SK-N-SH (cell line): ENCODE measurements at regions not wholly inside any gene's neighbourhood (a gene's known extent, or its start where the extent isn't known, plus 50 kb on each side); places are given as distances from the start of the nearest gene placed in this dataset.
A peak's percentile ranks its signal among the peaks of the same experiment; 100 is the strongest.

Experiments
- CTCF ChIA-PET: fragments of 300-600, 350-600 bp; formaldehyde crosslinking; extraction: SDS; loops from one replicate; lab custom pipeline; 2021; lab: Yijun Ruan, JAX
- POLR2A ChIA-PET: fragments of 350-600 bp; sonication (Branson Sonifier 250); formaldehyde crosslinking; extraction: SDS; loops from one replicate; lab custom pipeline; 2020; ENCODE audit warnings: antibody characterized with exemption, inconsistent platforms; lab: Yijun Ruan, JAX
- DNase-seq: peaks from one replicate; pipeline ENCODE4 v3.0.0; 2012
- H2AFZ ChIP-seq: fragments of 200-600 bp; sonication (generic); 2 replicates; pipeline ENCODE4 v1.8.1; 2016; ENCODE audit warnings: antibody characterized with exemption, mild to moderate bottlenecking, low read depth
- H3F3A ChIP-seq: fragments of 200-600 bp; sonication (generic); replicated peaks from 2 replicates; pipeline ENCODE3; 2016; ENCODE audit warnings: antibody characterized with exemption, mild to moderate bottlenecking; ENCODE audit not compliant: insufficient read depth
- H3K27ac ChIP-seq, 2 experiments: fragments of 200-500 bp in 1 of 2; fragments of 200-600 bp in 1 of 2; sonication (Bioruptor generic) in 1 of 2; sonication (generic), shearing (Covaris generic) in 1 of 2; 2 replicates each; pipeline versions ENCODE4 v1.5.1 to v1.6.1; 2014 to 2016; ENCODE audit warnings: low read depth in 2 of 2, inconsistent platforms in 1 of 2, low read length in 1 of 2, mild to moderate bottlenecking in 1 of 2, mixed read lengths in 1 of 2
- H3K27me3 ChIP-seq: fragments of 200-600 bp; sonication (generic), shearing (Covaris generic); 2 replicates; pipeline ENCODE4 v1.6.1; 2016; ENCODE audit warnings: mixed run types; ENCODE audit not compliant: insufficient read depth
- H3K36me3 ChIP-seq, 2 experiments: fragments of 200-500 bp in 1 of 2; fragments of 200-600 bp in 1 of 2; sonication (Bioruptor generic) in 1 of 2; sonication (generic) in 1 of 2; replicated peaks in 1 of 2; 2 replicates each; pipeline versions ENCODE3 to v1.5.1; 2014 to 2016; ENCODE audit warnings: low read length in 1 of 2, mild to moderate bottlenecking in 1 of 2; ENCODE audit not compliant: insufficient read depth in 2 of 2, control insufficient read depth in 1 of 2
- H3K4me1 ChIP-seq, 2 experiments: fragments of 200-500 bp in 1 of 2; fragments of 200-600 bp in 1 of 2; sonication (Bioruptor generic) in 1 of 2; sonication (generic), shearing (Covaris generic) in 1 of 2; 2 replicates each; pipeline versions ENCODE4 v1.5.1 to v1.6.1; 2014 to 2016; ENCODE audit warnings: low read depth in 1 of 2, low read length in 1 of 2, mixed run types in 1 of 2; ENCODE audit not compliant: insufficient read depth in 2 of 2, control insufficient read depth in 1 of 2
- H3K4me2 ChIP-seq: fragments of 200-600 bp; sonication (generic), shearing (Covaris generic); 2 replicates; pipeline ENCODE4 v1.6.1; 2017; ENCODE audit warnings: mixed run types
- H3K4me3 ChIP-seq, 2 experiments: fragments of 200-500 bp in 1 of 2; fragments of 200-600 bp in 1 of 2; sonication (Bioruptor generic) in 1 of 2; sonication (generic), shearing (Covaris generic) in 1 of 2; 2 replicates each; pipeline versions ENCODE4 v1.5.1 to v1.8.1; 2014 to 2016; ENCODE audit warnings: low read depth in 2 of 2, inconsistent platforms in 1 of 2, low read length in 1 of 2, mild to moderate bottlenecking in 1 of 2, mixed read lengths in 1 of 2, moderate library complexity in 1 of 2
- H3K79me2 ChIP-seq: fragments of 200-600 bp; sonication (generic); 2 replicates; pipeline ENCODE4 v1.8.1; 2017; ENCODE audit warnings: mild to moderate bottlenecking; ENCODE audit not compliant: insufficient read depth
- H3K9ac ChIP-seq: fragments of 200-600 bp; sonication (generic); 2 replicates; pipeline ENCODE4 v1.6.1; 2017; ENCODE audit warnings: mixed run types
- H3K9me2 ChIP-seq: fragments of 200-600 bp; sonication (generic); 2 replicates; pipeline ENCODE4 v1.6.1; 2017; ENCODE audit warnings: mixed run types
- H3K9me3 ChIP-seq: fragments of 200-600 bp; sonication (generic); 2 replicates; pipeline ENCODE4 v1.6.1; 2017; ENCODE audit warnings: mixed run types, mild to moderate bottlenecking, moderate library complexity
- H4K20me1 ChIP-seq: fragments of 200-600 bp; sonication (generic); 2 replicates; pipeline ENCODE4 v1.6.1; 2017; ENCODE audit warnings: mild to moderate bottlenecking, mixed run types; ENCODE audit not compliant: insufficient read depth
- CTCF ChIP-seq: fragments of 200-600 bp; sonication (generic); IDR thresholded peaks from 2 replicates; pipeline ENCODE4 v1.6.1; 2017; ENCODE audit warnings: antibody characterized with exemption, mild to moderate bottlenecking, moderate library complexity
- EZH2phosphoT487 ChIP-seq: fragments of 200-600 bp; sonication (generic); IDR thresholded peaks from 2 replicates; pipeline ENCODE4 v1.6.1; 2017; ENCODE audit warnings: low read depth, mixed run types, mild to moderate bottlenecking, antibody characterized with exemption, moderate library complexity, borderline replicate concordance
- GATA2 ChIP-seq: sonication (generic); formaldehyde crosslinking; IDR thresholded peaks from 2 replicates; pipeline ENCODE4 v1.5.0; 2020; ENCODE audit warnings: mild to moderate bottlenecking, missing genetic modification reagents
- MEF2A ChIP-seq: IDR thresholded peaks from 2 replicates; pipeline ENCODE4 v1.4.0; 2012; ENCODE audit warnings: low read depth, borderline replicate concordance
- NFIC ChIP-seq: IDR thresholded peaks from 2 replicates; pipeline ENCODE4 v1.4.0; 2012; ENCODE audit warnings: borderline replicate concordance
- RAD21 ChIP-seq: IDR thresholded peaks from 2 replicates; pipeline ENCODE4 v1.6.1; 2012; ENCODE audit warnings: mild to moderate bottlenecking, low read length
- SIN3A ChIP-seq: IDR thresholded peaks from 2 replicates; pipeline ENCODE4 v1.6.1; 2012; ENCODE audit warnings: low read depth, mild to moderate bottlenecking, low read length, moderate library complexity, borderline replicate concordance
- SMC3 ChIP-seq: IDR thresholded peaks from 2 replicates; pipeline ENCODE4 v1.6.1; 2012; ENCODE audit warnings: low read depth, low read length, improper control_type of control experiment
- WGBS: methylation state at CpG from one replicate; pipeline ENCODE4 v1.1.6; 2017; ENCODE audit warnings: low lambda C conversion rate; 5-methylcytosine and 5-hydroxymethylcytosine counted together

DNA sequence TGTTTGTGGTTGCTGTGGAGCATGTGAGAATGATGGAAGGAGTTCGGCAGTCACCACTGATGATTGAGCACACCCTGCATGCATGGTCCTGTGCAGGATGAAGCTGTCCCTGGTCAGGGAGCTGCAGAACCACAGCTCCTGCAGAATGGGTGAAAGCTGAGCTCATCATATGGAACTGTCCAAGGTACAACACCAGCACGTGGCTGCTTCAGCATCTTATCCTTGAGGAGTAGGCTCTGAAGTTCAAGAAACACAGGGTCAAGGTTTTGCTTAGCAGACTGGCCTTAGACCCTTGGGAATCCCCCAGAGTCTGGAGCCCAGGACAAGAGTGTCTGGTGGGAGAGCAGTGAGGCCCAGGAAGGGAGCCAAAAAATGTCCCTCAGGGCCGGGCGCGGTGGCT lies 182.4 kb upstream of the LARGE1 start:
- no peak overlapping the region for H3K27ac ChIP-seq
- no peak overlapping the region for H3K9ac ChIP-seq
- H3K27me3 ChIP-seq = no peaks in the 10 kb centered on the region
- no peak overlapping the region for H3K4me3 ChIP-seq
- H3F3A ChIP-seq = no peaks in the 10 kb centered on the region
- H3K9me3 ChIP-seq = no peaks in the 10 kb centered on the region
- WGBS = 0% methylated on average over 1 of the region's 5 CpGs
- no peak overlapping the region for H3K4me2 ChIP-seq
- ChIA-PET POLR2A (no interaction called here), CTCF (interaction anchor here (0.9 to 4.0 kb wide), 2 partner anchors 9 to 179 kb away, joined by 3 to 42 read pairs; no protein-coding TSS in a partner anchor)
- no peaks in the 10 kb centered on the region for H3K9me2 ChIP-seq
- H4K20me1 ChIP-seq = no peaks in the 10 kb centered on the region
- TF ChIP-seq RAD21 = no peak
- no peak for TF ChIP-seq SIN3A
- TF ChIP-seq CTCF = no peak
- TF ChIP-seq EZH2phosphoT487 = no peak
- TF ChIP-seq NFIC = no peak
- TF ChIP-seq GATA2 (CRISPR knock-in tag) = no peak
- no peaks in the 10 kb centered on the region for H3K79me2 ChIP-seq
- H3K4me1 ChIP-seq = no peaks in the 10 kb centered on the region
- DNase-seq = no peak
- H2AFZ ChIP-seq = no peak overlapping the region
- H3K36me3 ChIP-seq = no peaks in the 10 kb centered on the region

DNA sequence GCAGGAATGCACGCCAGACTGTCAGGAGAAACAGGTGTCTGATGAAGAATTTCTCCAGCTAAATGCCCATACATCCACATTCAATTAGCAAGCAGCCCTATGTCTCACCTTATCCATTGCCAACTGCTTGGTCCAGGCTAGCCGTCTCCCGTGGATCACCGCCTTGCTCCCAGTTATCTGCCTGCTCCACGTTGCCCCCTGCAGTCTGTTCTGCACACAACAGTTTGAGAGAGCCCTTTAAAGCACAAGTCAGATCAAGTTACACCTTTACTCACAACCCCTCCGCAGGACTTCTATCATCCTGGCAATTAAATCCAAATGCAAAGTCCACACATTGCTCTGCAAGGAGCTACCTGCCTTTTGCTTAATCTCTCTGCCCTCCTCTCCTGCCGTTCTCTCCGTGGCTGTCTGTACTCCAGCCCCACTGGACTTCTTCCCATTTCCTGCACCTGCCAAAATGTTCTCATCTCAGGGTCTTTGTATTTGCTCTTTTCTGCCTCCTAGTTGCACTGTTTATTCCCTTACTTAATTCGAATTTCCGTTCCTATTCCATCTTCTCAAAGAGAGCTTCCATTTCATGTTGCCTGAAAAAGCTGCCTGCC lies 185.3 kb upstream of the LARGE1 start:
- H3K27ac ChIP-seq = no peak overlapping the region
- no peaks in the 10 kb centered on the region for H4K20me1 ChIP-seq
- no peak overlapping the region for H3K9ac ChIP-seq
- H3K4me3 ChIP-seq = no peak overlapping the region; a peak in 1 of 4 replicates
- TF ChIP-seq MEF2A (no peak), SMC3 (peak; percentile 58), CTCF (no peak), RAD21 (peak; percentile 63)
- H3K79me2 ChIP-seq = no peaks in the 10 kb centered on the region
- H3F3A ChIP-seq = no peaks in the 10 kb centered on the region
- ChIA-PET POLR2A (no interaction called here), CTCF (interaction anchor here (0.6 to 4.0 kb wide), 25 partner anchors 9 to 914 kb away, joined by 3 to 42 read pairs (median 3); no protein-coding TSS in a partner anchor)
- H3K4me2 ChIP-seq = no peak overlapping the region
- no peaks in the 10 kb centered on the region for H3K9me3 ChIP-seq
- H3K4me1 ChIP-seq = no peaks in the 10 kb centered on the region
- WGBS = 3% methylated on average over 9 of the region's 10 CpGs
- DNase-seq = peak; percentile 40
- H2AFZ ChIP-seq = no peak overlapping the region
- H3K36me3 ChIP-seq = no peaks in the 10 kb centered on the region
- no peaks in the 10 kb centered on the region for H3K27me3 ChIP-seq
- H3K9me2 ChIP-seq = no peaks in the 10 kb centered on the region
